GM20000 (cell line): ENCODE measurements at regions not wholly inside any gene's neighbourhood (a gene's known extent, or its start where the extent isn't known, plus 50 kb on each side); places are given as distances from the start of the nearest gene placed in this dataset.

ENCODE experiments used
- DNase-seq: peaks from one replicate; pipeline ENCODE4 v3.0.0; 2012; ENCODE audit warnings: low spot score
- TF ChIP-seq, protein P1 (sequence below): IDR thresholded peaks from 2 replicates; pipeline ENCODE4 v1.5.1; 2012; ENCODE audit warnings: mild to moderate bottlenecking, control low read depth; ENCODE audit errors: extremely low read depth, missing control alignments

- TF ChIP-seq, protein P1, sequence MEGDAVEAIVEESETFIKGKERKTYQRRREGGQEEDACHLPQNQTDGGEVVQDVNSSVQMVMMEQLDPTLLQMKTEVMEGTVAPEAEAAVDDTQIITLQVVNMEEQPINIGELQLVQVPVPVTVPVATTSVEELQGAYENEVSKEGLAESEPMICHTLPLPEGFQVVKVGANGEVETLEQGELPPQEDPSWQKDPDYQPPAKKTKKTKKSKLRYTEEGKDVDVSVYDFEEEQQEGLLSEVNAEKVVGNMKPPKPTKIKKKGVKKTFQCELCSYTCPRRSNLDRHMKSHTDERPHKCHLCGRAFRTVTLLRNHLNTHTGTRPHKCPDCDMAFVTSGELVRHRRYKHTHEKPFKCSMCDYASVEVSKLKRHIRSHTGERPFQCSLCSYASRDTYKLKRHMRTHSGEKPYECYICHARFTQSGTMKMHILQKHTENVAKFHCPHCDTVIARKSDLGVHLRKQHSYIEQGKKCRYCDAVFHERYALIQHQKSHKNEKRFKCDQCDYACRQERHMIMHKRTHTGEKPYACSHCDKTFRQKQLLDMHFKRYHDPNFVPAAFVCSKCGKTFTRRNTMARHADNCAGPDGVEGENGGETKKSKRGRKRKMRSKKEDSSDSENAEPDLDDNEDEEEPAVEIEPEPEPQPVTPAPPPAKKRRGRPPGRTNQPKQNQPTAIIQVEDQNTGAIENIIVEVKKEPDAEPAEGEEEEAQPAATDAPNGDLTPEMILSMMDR: no peak
- no peak for DNase-seq
These were observed 438.6 kb downstream of the RNF144A start for GRCh38 chr2:7355781-7356180.

GRCh38 chr2:7356909-7357584, 439.8 kb downstream of the RNF144A start:
- no peak for DNase-seq
- TF ChIP-seq, protein P1: no peak

- DNase-seq: no peak
- TF ChIP-seq, protein P1: no peak
These were observed 440.8 kb downstream of the RNF144A start for GRCh38 chr2:7357993-7358392.

DNA sequence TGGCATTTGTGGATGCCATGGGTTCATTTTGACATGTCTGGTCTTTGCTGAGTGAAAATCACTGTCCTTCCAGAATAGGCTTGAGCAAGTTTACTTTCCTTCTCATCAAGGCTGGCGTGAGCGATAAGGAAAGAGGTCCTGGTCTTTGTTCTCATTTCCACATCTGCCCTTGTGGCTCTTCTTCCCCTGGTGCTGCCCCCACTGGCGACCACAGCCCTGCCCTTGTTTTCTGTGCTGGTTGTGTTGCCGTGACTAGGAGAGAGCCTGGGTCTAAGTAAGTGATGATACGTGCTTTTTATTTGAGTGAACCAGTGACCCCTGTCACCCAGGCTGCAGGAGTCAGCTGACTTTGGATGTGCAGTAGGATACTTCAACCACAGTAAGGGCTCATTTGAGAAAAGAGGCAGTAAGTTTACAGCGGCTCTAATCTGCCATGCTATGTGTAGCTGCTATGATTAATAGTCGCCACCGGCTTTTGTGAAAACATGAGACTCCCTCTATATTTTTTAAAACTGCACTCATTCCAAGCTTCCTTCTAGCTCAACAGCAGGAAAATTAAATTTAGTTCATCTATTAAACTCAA, 441.7 kb downstream of the RNF144A start:
- TF ChIP-seq, protein P1: no peak
- no peak for DNase-seq

DNA sequence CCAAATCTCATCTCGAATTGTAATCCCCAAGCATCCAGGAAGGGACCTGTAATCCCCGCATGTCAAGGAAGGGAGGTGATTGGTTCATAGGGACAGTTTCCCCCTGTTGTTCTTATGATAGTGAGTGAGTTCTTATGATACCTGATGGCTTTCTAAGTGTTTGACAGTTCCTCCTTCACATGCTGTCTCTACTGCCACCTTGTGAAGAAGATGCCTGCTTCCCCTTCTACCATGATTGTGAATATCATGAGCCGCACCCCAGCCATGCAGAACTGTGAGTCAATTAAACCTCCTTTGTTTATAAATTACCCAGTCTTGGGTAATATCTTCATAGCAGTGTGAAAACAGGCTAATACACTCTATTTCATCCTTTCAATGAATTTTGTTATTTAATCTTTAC, 446.7 kb downstream of the RNF144A start:
- DNase-seq: no peak
- TF ChIP-seq, protein P1: peak; percentile 15

DNA sequence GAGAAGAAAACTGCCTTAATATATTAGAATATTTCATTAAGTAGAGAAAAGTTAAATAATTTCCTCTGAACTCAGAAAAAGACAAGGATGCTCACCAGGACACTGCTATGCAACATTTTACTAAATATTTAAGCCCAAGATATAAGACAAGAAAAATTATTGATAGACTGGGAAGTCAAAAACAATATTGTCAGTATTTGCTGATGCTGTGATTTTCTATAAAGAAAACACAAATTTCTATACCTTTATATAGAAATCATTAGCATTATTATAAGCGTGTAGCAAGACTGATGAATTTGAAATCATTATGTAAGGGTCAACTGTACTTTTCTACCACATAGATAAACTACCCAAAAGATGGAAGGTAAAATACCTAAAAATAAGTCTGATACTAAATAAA, 451.0 kb downstream of the RNF144A start:
- TF ChIP-seq, protein P1: no peak
- no peak for DNase-seq

- no peak for DNase-seq
- TF ChIP-seq, protein P1: no peak
These were observed 455.9 kb downstream of the RNF144A start for GRCh38 chr2:7373156-7373555.
